ENCODE measurements at regions not wholly inside any gene's neighbourhood (a gene's known extent, or its start where the extent isn't known, plus 50 kb on each side); places are given as distances from the start of the nearest gene placed in this dataset.

- DNase-seq (ENCODE audit: insufficient read length, low spot score) (no peak), FAIRE-seq (no peak)
- TF ChIP-seq CTCF (IDR thresholded peaks at IDR 0.05; ENCODE audit: insufficient read depth, missing control alignments) = no peak
Observed at GRCh38 chr2:12379143-12379542, 337.6 kb upstream of the TRIB2 start.

- no peak for DNase-seq (ENCODE audit: insufficient read length, low spot score)
- FAIRE-seq = no peak
- no peak for TF ChIP-seq CTCF (IDR thresholded peaks at IDR 0.05; ENCODE audit: insufficient read depth, missing control alignments)
Observed at GRCh38 chr2:12381543-12382325, 335.0 kb upstream of the TRIB2 start.

- FAIRE-seq (no peak), DNase-seq (ENCODE audit: insufficient read length, low spot score) (no peak)
- TF ChIP-seq CTCF (IDR thresholded peaks at IDR 0.05; ENCODE audit: insufficient read depth, missing control alignments) = no peak
Observed at GRCh38 chr2:12382366-12382765, 334.4 kb upstream of the TRIB2 start.

DNA sequence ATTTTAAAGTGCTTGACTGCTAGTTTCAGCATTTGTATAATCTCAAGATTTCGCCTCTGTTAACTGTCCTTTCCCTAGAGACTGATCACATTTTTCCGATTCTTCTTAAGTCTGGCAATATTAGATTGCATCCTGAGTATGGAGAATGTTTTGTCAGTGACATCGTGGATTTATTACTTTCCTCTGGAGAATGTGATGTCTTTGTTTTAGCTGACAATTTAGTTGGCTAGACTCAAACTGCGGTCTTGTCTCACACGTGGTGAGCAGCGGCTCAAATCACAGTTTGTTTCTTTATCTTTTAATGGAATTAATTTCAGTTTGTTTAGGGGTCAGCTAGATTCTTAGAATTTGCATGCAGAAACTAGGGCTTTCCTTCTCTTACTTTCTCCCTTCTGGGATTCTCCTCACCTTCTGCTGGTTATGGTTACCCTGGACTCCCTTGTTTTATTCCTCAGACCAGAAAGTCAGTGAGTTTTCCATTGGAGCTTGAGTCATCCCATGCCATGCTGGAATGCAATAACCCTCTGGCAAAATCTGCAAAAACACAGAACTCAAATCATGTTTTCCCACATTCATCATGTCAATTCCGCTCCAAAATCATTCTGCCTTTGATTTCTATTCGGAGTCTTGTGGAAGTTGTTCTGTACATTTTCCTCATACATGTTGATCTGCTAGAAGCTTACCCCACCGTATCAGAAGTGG lies 327.2 kb upstream of the TRIB2 start:
- FAIRE-seq (no peak), DNase-seq (ENCODE audit: insufficient read length, low spot score) (no peak)
- TF ChIP-seq CTCF (IDR thresholded peaks at IDR 0.05; ENCODE audit: insufficient read depth, missing control alignments) = no peak

- DNase-seq (ENCODE audit: insufficient read length, low spot score) (no peak), FAIRE-seq (no peak)
- no peak for TF ChIP-seq CTCF (IDR thresholded peaks at IDR 0.05; ENCODE audit: insufficient read depth, missing control alignments)
Observed at GRCh38 chr2:12391116-12391515, 325.6 kb upstream of the TRIB2 start.

GRCh38 chr2:12396699-12397098 lies 320.0 kb upstream of the TRIB2 start:
- TF ChIP-seq CTCF (IDR thresholded peaks at IDR 0.05; ENCODE audit: insufficient read depth, missing control alignments) = no peak
- FAIRE-seq = no peak
- no peak for DNase-seq (ENCODE audit: insufficient read length, low spot score)

DNA sequence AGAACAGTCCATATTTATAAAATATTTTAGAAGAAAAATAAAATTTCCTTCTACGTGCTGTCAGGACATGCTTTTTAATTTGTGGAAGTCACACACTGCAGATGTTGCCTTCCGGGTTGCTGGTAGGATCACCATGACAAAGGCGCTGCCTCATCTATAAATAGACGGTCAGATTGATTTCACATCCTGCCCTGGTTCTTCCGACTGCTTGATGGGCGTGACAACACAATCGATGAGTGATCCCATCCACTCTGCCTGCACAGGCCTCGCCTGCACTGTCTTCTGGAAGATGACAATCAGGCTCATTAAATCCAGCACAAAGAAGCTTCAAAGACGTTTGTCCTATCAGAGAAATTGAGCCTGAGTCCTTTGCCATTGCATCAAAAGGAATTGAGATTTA lies 318.9 kb upstream of the TRIB2 start:
- no peak for DNase-seq (ENCODE audit: insufficient read length, low spot score)
- no peak for TF ChIP-seq CTCF (IDR thresholded peaks at IDR 0.05; ENCODE audit: insufficient read depth, missing control alignments)
- FAIRE-seq = no peak
